ENCODE measurements at regions not wholly inside any gene's neighbourhood (a gene's known extent, or its start where the extent isn't known, plus 50 kb on each side); places are given as distances from the start of the nearest gene placed in this dataset.
A peak's percentile ranks its signal among the peaks of the same experiment; 100 is the strongest.

DNA sequence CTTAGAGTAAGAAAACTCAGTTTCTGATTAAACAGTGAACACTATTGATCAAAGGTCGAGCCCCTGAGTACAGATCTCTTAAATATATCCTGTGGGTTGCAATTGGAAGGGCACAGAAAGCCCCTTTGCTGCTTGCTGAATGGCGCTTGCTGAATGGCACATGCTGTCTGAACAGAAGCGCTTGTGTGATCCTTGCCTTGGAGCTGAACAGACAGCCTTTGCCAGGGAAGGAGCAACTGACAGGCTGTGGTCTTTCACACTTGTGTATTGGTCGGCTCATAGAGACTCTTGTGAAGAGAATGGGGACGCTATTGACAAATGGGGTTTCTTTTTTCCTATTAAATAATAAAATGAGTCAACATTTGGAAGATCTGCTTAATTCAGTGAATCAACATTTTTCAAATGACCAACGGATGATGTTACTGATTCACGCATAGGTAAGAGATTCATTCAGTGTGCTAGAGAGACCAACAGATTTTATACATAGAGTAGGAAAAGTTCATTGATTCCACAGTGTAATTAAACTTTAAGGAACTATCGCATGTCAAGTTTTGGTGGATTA lies 99.4 kb upstream of the TNS3 start:
- peak in 1 of 2 donors; percentile 70 for DNase-seq (ENCODE audit: low read depth in 2 of 2)
- Histone ChIP-seq H3K4me2 (ENCODE audit: extremely low read depth, insufficient read depth, low read length) (no peak overlapping the region), H3K27me3 (ENCODE audit: control insufficient read depth, insufficient read depth, low read length) (no peaks in the 10 kb centered on the region), H3K9ac (ENCODE audit: insufficient read depth, low read length) (no peak overlapping the region), H2AFZ (ENCODE audit: low read length) (no peak overlapping the region), H3K79me2 (ENCODE audit: control insufficient read depth, insufficient read depth, low read length) (no peaks in the 10 kb centered on the region), H3K4me1 (ENCODE audit: control insufficient read depth, extremely low read depth, insufficient read depth, low read length) (no peaks in the 10 kb centered on the region), H3K4me3 (replicated peaks in 1 of 4; ENCODE audit: control extremely low read depth in 1 of 4, insufficient read depth in 1 of 4, low read depth in 3 of 4, low read length in 4 of 4) (no peak overlapping the region), H3K9me3 (ENCODE audit: control insufficient read depth, insufficient read depth, low read depth, low read length) (no peaks in the 10 kb centered on the region), H4K20me1 (ENCODE audit: control insufficient read depth, extremely low read depth, insufficient read depth, low read length) (no peaks in the 10 kb centered on the region), H3K36me3 (ENCODE audit: control insufficient read depth, insufficient read depth, low read length) (no peaks in the 10 kb centered on the region), H3K27ac (ENCODE audit: insufficient read depth, low read length) (no peak overlapping the region)
- TF ChIP-seq CTCF (conservative IDR thresholded peaks at IDR 0.05 in 1 of 2, IDR thresholded peaks at IDR 0.05 in 1 of 2; ENCODE audit: low read depth in 1 of 2, low read length in 2 of 2): no peak

DNA sequence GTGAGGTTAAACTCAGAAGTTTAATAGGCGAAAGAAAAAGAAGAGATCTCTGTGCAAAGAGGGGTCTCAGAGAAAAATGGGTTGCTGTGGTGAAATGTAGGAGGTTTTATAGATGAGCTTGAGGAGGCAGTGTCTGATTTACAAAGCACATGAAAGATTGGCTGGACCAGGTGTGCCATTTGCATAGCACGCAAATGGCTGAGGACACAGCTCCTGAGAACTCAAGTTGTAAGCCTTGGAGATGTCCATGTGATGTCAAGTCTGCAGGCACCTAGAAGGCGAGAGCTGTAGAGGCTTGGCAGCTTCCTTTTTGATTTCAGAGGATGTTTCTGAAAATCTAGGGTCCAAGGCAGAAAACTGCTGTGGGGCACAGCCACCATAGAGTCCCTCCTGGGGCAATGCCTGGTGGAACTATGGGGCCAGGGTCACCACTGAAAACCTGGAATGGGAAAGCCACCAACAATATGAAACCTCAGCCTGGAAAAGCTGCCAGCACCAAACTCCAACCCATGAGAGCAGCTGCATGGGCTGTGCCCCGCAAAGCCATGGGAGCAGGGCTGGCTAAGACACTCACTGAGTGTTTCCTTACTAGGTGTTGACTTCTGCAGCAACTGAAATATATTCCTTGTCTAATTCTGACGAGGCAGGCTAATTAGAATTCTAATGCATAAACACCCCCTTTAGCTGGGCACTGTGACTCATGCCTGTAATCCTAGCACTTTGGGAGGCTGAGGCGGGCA lies 96.9 kb upstream of the TNS3 start:
- no peak overlapping the region for H3K4me2 ChIP-seq (ENCODE audit: extremely low read depth, insufficient read depth, low read length)
- H3K27ac ChIP-seq (ENCODE audit: insufficient read depth, low read length): no peak overlapping the region
- no peak overlapping the region for H2AFZ ChIP-seq (ENCODE audit: low read length)
- no peaks in the 10 kb centered on the region for H4K20me1 ChIP-seq (ENCODE audit: control insufficient read depth, extremely low read depth, insufficient read depth, low read length)
- H3K4me3 ChIP-seq (replicated peaks in 1 of 4; ENCODE audit: control extremely low read depth in 1 of 4, insufficient read depth in 1 of 4, low read depth in 3 of 4, low read length in 4 of 4): no peak overlapping the region
- no peaks in the 10 kb centered on the region for H3K27me3 ChIP-seq (ENCODE audit: control insufficient read depth, insufficient read depth, low read length)
- no peak overlapping the region for H3K9ac ChIP-seq (ENCODE audit: insufficient read depth, low read length)
- DNase-seq (ENCODE audit: low read depth in 2 of 2): no peak
- H3K79me2 ChIP-seq (ENCODE audit: control insufficient read depth, insufficient read depth, low read length): no peaks in the 10 kb centered on the region
- H3K9me3 ChIP-seq (ENCODE audit: control insufficient read depth, insufficient read depth, low read depth, low read length): no peaks in the 10 kb centered on the region
- H3K36me3 ChIP-seq (ENCODE audit: control insufficient read depth, insufficient read depth, low read length): no peaks in the 10 kb centered on the region
- no peaks in the 10 kb centered on the region for H3K4me1 ChIP-seq (ENCODE audit: control insufficient read depth, extremely low read depth, insufficient read depth, low read length)
- no peak for TF ChIP-seq EZH2 (IDR thresholded peaks at IDR 0.05; ENCODE audit: low read length, missing control alignments)
- no peak for TF ChIP-seq CTCF (conservative IDR thresholded peaks at IDR 0.05 in 1 of 2, IDR thresholded peaks at IDR 0.05 in 1 of 2; ENCODE audit: low read depth in 1 of 2, low read length in 2 of 2)

GRCh38 chr7:47677664-47678063 lies 95.8 kb upstream of the TNS3 start:
- Histone ChIP-seq H3K27ac (ENCODE audit: insufficient read depth, low read length) (no peak overlapping the region), H3K4me3 (replicated peaks in 1 of 4; ENCODE audit: control extremely low read depth in 1 of 4, insufficient read depth in 1 of 4, low read depth in 3 of 4, low read length in 4 of 4) (no peak overlapping the region), H3K27me3 (ENCODE audit: control insufficient read depth, insufficient read depth, low read length) (no peaks in the 10 kb centered on the region), H2AFZ (ENCODE audit: low read length) (no peak overlapping the region), H3K36me3 (ENCODE audit: control insufficient read depth, insufficient read depth, low read length) (no peaks in the 10 kb centered on the region), H3K9me3 (ENCODE audit: control insufficient read depth, insufficient read depth, low read depth, low read length) (no peaks in the 10 kb centered on the region), H3K9ac (ENCODE audit: insufficient read depth, low read length) (no peak overlapping the region), H4K20me1 (ENCODE audit: control insufficient read depth, extremely low read depth, insufficient read depth, low read length) (no peaks in the 10 kb centered on the region), H3K4me2 (ENCODE audit: extremely low read depth, insufficient read depth, low read length) (no peak overlapping the region), H3K79me2 (ENCODE audit: control insufficient read depth, insufficient read depth, low read length) (no peaks in the 10 kb centered on the region), H3K4me1 (ENCODE audit: control insufficient read depth, extremely low read depth, insufficient read depth, low read length) (no peaks in the 10 kb centered on the region)
- DNase-seq (ENCODE audit: low read depth in 2 of 2): peak in 1 of 2 donors; percentile 26
- TF ChIP-seq CTCF (conservative IDR thresholded peaks at IDR 0.05 in 1 of 2, IDR thresholded peaks at IDR 0.05 in 1 of 2; ENCODE audit: low read depth in 1 of 2, low read length in 2 of 2) (no peak), EZH2 (IDR thresholded peaks at IDR 0.05; ENCODE audit: low read length, missing control alignments) (no peak)

Data from fibroblast of lung (primary cell).